ENCODE measurements at regions not wholly inside any gene's neighbourhood (a gene's known extent, or its start where the extent isn't known, plus 50 kb on each side); places are given as distances from the start of the nearest gene placed in this dataset.
"Not testable (repeated sequence)": the region's sequence is repeated elsewhere in the genome, so short reads cannot be mapped to it uniquely, and the experiment has no call there.

GRCh38 chr21:38041493-38041892 is 125.2 kb upstream of the KCNJ6 start:
- DNase-seq (ENCODE audit: low spot score): no peak

DNA sequence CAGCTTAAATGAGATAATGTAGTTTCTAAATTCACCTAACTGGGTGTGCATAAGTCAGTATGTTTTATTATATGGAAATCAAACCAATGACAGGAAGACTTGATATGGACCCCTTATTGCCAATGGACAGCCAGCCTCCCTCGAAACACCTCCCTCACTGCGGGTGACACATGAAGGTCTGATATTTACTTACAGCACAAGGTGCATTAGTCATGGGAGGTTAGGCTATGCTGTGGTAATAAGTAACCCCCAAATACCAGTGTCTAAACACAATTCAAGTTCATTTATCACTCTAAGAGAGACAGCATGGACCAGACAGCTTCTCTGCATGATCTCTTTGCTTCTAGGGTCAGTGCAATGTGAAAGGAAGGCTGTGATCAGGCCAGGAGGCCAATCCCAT is 126.0 kb upstream of the KCNJ6 start:
- DNase-seq (ENCODE audit: low spot score): no peak

DNA sequence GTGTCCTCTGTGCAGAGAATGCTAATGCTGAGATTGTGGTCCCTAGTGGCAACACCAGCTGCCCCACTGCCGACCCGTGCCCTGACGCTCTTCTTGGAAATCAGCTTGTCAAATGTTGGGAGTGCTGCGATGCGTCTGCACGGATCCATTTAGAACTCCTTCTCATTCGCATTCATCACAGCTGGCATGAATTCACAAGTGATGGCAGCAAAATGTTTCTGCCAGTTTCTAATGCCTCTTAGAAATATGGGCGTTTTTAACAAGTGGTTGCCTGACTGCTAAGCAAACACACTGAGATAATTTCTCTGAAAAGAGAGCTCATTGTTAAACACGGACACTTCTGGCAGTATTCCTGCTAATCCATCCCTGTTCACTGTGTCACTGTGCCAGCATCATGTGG is 131.9 kb upstream of the KCNJ6 start:
- no peak for DNase-seq (ENCODE audit: low spot score)

GRCh38 chr21:38054334-38054733 is 138.1 kb upstream of the KCNJ6 start:
- DNase-seq (ENCODE audit: low spot score): no peak

- DNase-seq (ENCODE audit: low spot score): no peak
These were observed 140.2 kb upstream of the KCNJ6 start for GRCh38 chr21:38056481-38056880.

DNA sequence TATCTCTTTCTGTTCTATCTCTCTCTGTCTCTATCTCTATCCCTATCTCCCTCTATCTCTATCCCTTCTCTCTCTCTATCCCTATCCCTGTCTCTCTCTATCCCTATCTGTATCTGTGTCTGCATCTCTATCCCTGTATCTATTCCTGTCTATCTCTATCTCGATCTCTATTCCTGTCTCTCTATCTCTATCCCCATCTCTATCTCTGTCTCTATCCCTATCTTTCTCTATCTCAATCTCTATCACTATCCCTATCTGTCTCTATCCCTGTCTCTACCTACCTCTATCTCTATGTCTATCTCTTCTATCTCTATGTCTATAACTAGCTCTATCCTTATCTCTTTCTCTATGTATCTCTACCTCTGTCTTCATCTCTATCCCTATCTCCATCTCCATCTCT is 141.4 kb upstream of the KCNJ6 start:
- no peak for DNase-seq (ENCODE audit: low spot score)

DNA sequence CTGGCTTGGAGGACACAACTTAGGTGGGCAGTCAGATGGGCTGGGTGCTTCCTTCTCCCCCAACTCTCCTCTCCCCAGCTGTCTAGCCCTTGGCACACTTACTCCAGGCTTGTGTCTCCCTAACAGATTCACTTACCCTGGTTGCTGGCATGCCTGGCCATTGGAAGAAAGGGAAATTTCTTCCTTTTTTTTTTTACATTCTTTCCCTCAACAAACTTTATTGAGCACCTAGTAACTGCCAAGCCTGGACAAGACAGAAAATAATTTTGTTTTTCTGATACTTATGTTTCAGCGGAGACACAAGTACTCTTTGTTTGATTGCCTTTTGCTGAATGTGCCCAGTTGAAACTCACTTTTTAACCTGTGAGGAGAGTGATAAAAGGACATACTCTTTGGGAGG is 144.3 kb upstream of the KCNJ6 start:
- no peak for DNase-seq (ENCODE audit: low spot score)

DNA sequence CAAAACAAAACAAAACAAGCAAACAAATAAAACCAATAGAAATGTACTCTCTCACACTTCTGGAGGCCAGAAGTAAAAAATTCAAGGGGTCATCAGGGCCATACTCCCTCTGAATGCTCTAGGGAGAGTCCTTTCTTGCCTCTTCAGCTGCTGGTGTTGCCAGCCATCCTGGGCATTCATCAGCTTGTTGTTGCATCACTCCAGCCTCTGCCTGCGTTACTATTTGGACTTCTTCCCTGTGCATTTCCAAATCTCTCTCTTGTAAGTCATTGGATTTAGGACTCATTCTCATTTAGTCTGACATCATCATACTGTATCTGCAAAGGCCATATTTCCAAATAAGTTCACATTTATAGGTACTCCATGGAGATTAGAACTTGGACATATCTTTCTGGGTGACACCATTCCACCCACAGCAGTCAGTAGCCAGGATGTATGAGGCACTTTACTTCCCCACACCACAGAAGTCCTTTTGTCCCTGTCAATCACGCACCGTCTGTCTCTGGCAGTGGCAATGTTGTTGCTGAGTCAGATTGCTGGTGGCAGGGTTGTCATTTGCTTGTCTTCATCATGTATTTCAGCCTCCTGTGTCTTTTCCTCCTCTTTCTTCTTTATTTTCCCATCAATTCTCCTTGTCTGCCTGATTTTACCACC is 151.0 kb upstream of the KCNJ6 start:
- no peak for DNase-seq (ENCODE audit: low spot score)

DNA sequence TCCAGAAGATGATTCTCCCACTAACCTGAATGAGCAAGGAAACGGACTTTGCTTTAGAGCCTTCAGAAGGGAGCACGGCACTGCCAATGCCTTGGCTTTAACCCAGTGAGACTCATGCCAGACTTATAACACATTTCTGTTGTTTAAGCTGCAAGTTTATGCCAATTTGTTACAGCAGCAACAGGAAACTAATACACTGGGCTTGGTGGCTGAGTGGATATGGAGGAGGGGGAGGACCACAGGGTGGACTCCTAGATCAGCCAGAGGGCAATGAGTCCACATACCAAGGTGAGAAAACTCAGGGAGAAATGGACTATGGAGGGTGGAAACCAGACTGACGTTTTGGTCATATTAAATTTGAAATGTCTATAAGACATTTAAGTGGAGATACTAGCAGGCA is 156.2 kb upstream of the KCNJ6 start:
- DNase-seq (ENCODE audit: low spot score): no peak

- no peak for DNase-seq (ENCODE audit: low spot score)
These were observed 159.8 kb upstream of the KCNJ6 start for GRCh38 chr21:38075833-38076587.

GRCh38 chr21:38077569-38077968 is 161.3 kb upstream of the KCNJ6 start:
- no peak for DNase-seq (ENCODE audit: low spot score)

DNA sequence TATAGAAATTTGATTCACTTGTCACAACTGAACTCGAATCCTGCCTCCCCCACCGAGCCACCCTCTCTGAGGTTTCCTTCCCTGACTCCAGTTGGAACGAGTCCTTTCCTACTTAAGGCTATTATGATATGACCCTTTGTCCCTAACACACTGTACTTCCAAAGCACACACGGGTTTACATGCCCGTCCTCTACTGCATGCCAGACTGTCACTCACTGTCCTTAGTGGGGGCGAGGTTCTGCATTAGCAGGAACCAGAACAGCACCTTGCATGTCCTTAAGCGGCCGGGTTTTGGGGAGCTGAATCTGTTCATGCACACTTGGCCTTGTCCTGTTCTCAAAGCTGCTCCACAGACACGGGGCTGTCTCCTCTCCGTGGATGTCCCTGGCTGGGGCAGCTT is 164.6 kb upstream of the KCNJ6 start:
- DNase-seq (ENCODE audit: low spot score): no peak

GRCh38 chr21:38081708-38082107 is 165.5 kb upstream of the KCNJ6 start:
- no peak for DNase-seq (ENCODE audit: low spot score)

DNA sequence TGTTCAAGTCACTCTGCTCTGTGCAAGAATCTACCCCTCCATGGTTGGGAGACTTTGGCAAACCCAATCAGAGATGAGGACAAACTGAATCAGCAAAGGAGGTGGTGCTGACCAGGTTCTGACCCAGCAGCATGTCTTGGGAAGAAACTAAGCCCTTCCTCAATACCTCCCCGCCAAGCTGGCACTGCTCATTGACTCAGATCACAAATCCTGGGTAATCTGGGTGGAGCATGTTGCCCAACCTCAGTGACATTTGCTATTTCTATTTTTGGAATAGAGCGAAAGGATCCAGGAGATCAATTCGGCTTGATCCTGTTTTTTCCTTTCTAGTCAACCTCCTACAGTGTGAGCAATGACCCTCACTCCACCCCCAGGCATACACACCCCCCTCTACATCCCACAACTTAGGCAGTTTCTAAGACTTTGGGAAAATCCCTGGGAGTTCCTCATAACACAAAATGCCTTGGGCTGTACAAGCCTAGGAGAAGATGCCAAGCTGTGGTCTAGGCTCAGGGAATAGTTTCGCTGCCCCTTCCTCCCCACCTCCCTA is 166.8 kb upstream of the KCNJ6 start:
- DNase-seq (ENCODE audit: low spot score): no peak

DNA sequence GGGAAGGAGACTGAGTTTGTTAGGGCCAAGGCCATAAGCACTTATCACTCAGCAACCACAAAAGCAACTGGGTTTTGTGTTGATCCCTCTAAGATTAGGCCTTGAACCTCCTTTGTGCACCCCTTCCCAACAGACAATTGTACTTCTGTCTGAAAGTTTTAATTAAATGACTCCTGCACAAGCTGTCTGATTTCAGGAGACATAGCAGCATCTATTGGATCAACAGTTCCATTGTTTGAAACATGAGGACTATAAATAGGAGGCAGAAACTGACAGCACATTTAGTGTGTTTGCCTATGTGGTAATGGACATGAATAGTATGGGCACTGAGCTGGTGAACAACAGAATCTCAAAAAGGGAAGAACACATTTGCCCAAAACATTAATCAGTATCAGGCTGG is 167.3 kb upstream of the KCNJ6 start:
- no peak for DNase-seq (ENCODE audit: low spot score)

GRCh38 chr21:38086580-38086979 is 170.2 kb upstream of the KCNJ15 start:
- no peak for DNase-seq (ENCODE audit: low spot score)

DNA sequence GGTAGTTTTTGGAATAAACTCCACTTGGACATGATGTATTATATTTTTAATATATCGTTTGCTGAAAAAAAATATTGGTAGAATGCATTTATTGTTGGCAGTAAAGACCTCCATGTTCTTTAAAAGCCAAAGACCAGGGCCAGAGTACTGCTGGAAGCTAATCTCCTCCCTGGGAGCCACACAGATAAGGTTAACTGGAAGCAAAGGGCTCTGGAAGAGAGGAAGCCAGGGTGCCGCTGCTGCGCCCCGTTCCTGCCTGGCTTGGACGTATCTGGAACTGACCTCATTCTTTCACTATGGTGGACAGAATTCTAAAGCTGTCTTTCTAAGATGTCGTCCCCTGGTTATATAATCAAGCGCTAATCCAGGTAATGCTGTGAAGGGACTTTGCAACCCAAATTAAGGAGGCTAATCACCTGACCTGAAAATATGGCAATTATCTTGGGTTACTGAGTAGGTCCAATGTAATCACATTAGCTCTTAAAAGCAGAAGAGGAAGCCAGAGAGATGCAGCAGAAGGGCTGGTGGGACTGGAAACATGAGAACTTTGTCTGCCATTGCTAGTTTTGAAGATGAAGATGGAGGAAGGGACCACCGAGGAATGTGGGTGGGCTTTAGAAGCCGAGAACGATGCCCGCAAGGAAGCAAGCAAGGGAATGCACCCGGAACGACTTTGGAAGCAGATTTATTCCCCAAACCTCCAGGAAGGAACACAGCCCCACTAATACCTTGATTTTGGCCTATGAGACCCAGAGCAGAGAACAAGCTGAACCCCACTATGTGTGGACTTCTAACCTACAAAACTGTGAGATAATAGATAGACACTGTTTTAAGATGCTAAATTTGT is 167.7 kb upstream of the KCNJ15 start:
- DNase-seq (ENCODE audit: low spot score): no peak

DNA sequence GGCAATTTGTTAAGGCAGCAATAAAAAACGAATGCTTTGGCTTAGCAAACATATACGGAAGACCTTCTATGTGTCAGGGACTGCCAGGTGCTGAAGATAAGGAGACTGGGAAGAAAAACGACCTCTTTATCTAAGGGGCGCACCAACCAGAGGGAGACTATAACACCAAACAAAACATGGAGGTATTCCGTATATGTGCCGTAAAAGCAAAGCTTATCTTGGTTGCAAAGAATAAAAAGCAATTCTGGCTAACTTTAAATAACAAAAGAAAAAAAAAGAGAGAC is 167.1 kb upstream of the KCNJ15 start:
- no peak for DNase-seq (ENCODE audit: low spot score)

- DNase-seq (ENCODE audit: low spot score): not testable (repeated sequence)
These were observed 165.7 kb upstream of the KCNJ15 start for GRCh38 chr21:38091061-38091460.

- no peak for DNase-seq (ENCODE audit: low spot score)
These were observed 164.7 kb upstream of the KCNJ15 start for GRCh38 chr21:38092051-38092450.

GRCh38 chr21:38095220-38095619 is 161.6 kb upstream of the KCNJ15 start:
- no peak for DNase-seq (ENCODE audit: low spot score)

DNA sequence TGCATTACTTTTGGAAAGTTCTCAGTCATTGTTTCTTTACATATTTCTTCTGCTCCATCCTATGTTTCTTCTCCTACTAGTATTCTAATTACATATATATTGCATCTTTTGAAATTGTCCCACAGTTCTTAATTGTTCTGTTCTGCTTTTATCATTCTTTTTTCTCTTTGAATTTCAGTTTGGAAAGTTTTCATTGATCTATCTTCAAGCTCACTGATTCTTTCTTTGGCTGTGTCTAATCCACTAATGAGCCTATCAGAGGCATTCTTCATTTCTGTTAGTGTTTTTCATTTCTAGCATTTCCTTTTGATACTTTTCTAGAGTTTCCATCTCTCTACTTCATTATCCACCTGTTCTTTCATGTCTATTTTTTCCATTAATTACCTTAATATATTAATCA is 159.0 kb upstream of the KCNJ15 start:
- DNase-seq (ENCODE audit: low spot score): no peak

DNA sequence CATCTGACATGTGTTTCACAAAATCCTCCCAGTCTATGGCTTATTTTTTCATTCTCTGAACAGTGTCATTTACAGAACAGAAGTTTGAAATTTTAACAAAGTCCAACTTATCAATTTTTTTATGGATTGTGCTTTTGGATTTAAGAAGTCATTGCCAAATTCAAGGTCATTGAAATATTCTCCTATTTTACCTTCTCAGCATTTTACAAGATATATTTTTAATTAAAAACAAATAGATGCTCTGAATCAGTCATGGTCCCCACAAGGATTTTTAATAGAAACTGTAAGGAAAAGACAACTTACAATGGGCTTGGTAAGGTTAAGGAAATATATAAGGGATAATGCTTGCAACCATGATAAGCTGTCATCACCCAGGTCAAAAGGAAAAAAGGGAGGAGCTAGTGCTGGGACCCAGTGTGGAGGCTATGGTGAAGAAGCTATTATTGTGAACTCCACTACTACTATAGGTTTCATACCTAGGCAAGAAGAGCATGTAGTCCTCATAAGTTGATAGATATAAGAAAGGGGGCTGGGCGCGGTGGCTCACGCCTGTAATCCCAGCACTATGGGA is 144.5 kb upstream of the KCNJ15 start:
- no peak for DNase-seq (ENCODE audit: low spot score)
